ENCODE measurements at regions not wholly inside any gene's neighbourhood (a gene's known extent, or its start where the extent isn't known, plus 50 kb on each side); places are given as distances from the start of the nearest gene placed in this dataset.

DNA sequence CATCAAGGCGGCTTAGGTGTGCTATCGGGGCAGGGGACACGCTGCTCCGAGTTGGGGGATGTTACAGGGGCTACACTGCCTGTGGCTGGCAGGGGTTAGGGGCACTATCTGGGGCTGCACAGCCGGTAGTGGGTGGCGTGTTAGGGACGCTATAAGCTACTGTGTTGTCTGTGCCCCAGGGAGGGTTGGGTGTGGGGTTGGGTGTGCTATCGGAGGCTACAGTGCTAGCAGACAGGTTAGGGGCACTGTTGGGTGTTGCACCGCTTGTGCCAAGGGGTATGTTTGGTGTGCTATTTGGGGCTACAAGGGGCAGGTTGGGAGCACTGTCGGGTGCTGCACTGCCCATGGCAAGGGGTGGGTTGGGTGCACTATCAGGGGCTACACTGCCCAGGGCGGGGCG lies 120.2 kb upstream of the VPREB1 start:
- TF ChIP-seq, protein P1, sequence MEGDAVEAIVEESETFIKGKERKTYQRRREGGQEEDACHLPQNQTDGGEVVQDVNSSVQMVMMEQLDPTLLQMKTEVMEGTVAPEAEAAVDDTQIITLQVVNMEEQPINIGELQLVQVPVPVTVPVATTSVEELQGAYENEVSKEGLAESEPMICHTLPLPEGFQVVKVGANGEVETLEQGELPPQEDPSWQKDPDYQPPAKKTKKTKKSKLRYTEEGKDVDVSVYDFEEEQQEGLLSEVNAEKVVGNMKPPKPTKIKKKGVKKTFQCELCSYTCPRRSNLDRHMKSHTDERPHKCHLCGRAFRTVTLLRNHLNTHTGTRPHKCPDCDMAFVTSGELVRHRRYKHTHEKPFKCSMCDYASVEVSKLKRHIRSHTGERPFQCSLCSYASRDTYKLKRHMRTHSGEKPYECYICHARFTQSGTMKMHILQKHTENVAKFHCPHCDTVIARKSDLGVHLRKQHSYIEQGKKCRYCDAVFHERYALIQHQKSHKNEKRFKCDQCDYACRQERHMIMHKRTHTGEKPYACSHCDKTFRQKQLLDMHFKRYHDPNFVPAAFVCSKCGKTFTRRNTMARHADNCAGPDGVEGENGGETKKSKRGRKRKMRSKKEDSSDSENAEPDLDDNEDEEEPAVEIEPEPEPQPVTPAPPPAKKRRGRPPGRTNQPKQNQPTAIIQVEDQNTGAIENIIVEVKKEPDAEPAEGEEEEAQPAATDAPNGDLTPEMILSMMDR (IDR thresholded peaks at IDR 0.05; ENCODE audit: borderline replicate concordance, insufficient read depth, low read depth, low read length) = no peak
- H3K4me3 ChIP-seq (ENCODE audit: low read depth, low read length) = no peak overlapping the region

DNA sequence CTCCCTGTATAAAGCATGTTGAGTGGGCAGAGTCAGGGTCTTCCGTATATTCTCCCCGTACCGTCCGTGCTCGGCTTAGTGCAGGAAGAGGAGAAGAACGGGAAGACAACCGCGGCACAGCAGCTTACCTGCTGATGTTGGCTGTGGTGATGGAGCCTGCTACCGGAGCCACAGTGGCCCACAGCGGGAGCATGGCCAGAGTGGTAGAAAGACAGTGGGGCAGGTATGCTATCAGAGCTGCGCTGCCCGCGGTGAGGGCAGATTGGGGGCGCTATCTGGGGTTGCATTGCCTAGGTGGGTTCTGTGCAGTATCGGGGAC lies 120.7 kb upstream of the VPREB1 start:
- no peak overlapping the region for H3K4me3 ChIP-seq (ENCODE audit: low read depth, low read length)
- TF ChIP-seq, protein P1 (IDR thresholded peaks at IDR 0.05; ENCODE audit: borderline replicate concordance, insufficient read depth, low read depth, low read length) = no peak

DNA sequence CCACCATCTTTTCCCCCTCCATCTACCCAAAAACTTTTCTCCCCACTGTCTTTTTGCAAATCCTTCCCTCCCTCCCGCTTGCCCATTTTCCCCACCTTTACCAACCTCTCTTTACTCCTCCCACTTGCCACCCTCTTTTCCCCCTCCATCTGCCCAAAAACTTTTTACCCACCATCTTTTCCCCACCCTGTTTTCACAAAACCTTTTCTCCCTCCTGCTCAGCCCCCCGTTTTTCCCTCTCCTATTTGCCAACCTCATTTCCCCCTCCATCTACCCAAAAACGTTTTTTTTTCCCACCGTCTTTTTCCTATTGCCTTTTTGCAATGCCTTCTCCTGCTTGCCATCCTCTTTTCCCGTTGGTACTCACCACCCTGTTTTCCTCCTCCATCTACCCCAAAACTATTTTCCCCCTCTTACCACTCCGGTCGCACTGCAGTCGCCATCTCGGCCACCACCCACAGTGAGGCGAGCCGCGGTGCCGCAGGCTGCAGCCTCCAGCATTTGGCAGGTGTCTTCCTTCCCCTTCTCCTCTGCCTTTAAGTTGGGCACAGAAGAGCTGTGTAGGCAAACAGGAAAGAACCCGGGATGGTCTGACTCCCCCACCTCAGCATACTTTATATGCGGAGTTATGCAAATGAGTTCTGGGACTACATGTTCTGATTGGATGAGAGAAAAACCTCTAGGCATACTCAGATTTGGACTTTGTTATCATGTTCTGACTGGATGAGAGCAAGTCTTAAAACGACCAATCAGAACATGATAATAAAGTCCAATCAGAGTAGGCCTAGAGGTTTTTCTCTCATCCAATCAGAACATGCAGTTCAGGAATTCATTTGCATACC lies 121.2 kb upstream of the VPREB1 start:
- TF ChIP-seq, protein P1 (IDR thresholded peaks at IDR 0.05; ENCODE audit: borderline replicate concordance, insufficient read depth, low read depth, low read length) = no peak

DNA sequence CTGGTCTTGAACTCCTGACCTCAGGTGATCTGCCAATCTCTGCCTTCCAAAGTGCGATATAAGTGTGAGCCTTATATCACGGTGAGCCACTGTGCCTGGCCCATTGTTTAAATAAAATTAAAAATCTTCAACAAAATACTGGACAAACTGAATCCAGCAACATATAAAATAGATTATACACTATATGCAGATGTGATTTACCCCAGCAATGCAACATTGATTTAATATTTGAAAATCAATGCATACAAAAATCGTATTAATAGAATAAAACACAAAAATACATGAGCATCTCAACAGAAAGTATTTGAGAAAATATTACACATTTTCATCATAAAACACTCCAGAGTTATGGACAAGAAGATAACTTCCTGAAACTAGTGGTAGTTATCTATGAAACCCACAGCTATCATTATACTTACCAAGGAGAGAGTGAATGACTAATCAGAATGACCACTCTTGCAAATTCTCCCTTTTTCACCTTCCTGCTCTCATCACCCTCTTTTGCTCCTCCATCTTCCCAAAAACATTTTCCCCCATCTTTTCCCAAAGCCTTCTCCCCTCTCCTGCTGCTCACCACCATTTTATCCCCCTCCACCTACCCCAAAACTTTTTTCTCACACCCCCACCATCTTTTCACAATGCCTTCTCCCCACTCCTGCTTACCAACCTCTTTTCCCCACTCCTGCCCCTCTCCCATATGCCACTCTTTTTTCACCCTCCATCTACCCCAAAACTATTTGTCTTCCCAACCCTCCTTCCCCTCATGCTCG lies 122.1 kb upstream of the VPREB1 start:
- TF ChIP-seq, protein P1 (IDR thresholded peaks at IDR 0.05; ENCODE audit: borderline replicate concordance, insufficient read depth, low read depth, low read length) = no peak

More for the DNA sequence above, 121.2 kb upstream of the VPREB1 start:
- no peak overlapping the region for H3K4me3 ChIP-seq (ENCODE audit: low read depth, low read length)

DNA sequence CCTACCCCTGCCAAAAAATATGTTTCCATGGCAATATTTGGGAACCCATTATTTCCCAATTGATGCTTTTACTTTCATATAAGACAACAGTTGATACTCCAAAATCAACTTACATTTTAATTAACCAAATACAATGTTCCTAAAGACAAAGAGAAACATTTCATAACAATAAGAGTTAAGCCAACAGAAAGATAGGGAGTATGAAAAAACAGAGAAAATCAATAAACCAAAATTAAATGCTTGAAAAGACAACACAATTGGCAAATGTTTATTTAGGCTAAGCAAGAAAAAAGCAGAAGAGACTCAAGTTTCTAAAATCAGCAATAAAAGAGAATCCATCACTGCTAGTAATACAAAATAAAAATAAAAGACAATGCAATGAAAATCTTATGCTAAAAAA lies 123.1 kb upstream of the VPREB1 start:
- TF ChIP-seq, protein P1 (IDR thresholded peaks at IDR 0.05; ENCODE audit: borderline replicate concordance, insufficient read depth, low read depth, low read length) = no peak
- no peak overlapping the region for H3K4me3 ChIP-seq (ENCODE audit: low read depth, low read length)

More for the DNA sequence above, 122.1 kb upstream of the VPREB1 start:
- H3K4me3 ChIP-seq (ENCODE audit: low read depth, low read length) = no peak overlapping the region

DNA sequence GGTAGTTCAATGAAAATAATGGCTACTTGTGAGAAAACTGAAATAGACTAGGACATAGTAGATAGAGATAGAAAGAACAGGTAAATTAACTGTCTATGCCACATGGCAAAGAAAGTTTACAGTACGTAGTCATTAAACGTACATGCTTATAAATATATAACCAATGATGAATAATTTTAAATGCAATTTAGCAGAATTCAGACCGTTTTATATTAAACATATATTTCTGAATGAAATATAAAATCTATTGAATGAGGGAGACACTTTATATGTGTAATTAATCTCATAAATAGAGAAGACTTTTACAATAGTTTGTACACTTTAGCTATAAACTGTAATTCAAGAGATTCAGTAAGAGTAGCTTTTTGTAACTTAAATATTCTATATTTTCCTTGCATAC lies 124.4 kb upstream of the VPREB1 start:
- no peak overlapping the region for H3K4me3 ChIP-seq (ENCODE audit: low read depth, low read length)
- TF ChIP-seq, protein P1 (IDR thresholded peaks at IDR 0.05; ENCODE audit: borderline replicate concordance, insufficient read depth, low read depth, low read length) = no peak

Measured in GM12875 (cell line).